Calu3 (cell line): ENCODE measurements at regions not wholly inside any gene's neighbourhood (a gene's known extent, or its start where the extent isn't known, plus 50 kb on each side); places are given as distances from the start of the nearest gene placed in this dataset.

ENCODE experiments used
- BruUV-seq: library from RNA; stranded (reverse); fragments of 400-500 nt; replicated peaks from 2 replicates; lab custom pipeline; 2021; lab: Mats Ljungman, UMichigan
- CTCF ChIA-PET: fragments of 300-600 bp; sonication (Branson Sonifier 250); formaldehyde crosslinking; loops from one replicate; lab custom pipeline; 2022; ENCODE audit warnings: antibody characterized with exemption; lab: Charles Lee
- DNase-seq: peaks from one replicate; pipeline ENCODE4 v3.0.0; 2022
- H3K27ac Mint-ChIP-seq: one replicate; pipeline ENCODE4 v1.8.0; 2022; ENCODE audit warnings: mixed read lengths; ENCODE audit not compliant: unreplicated experiment
- H3K27me3 Mint-ChIP-seq: one replicate; pipeline ENCODE4 v1.8.0; 2022; ENCODE audit warnings: mixed read lengths; ENCODE audit not compliant: unreplicated experiment
- H3K36me3 Mint-ChIP-seq: one replicate; pipeline ENCODE4 v1.8.0; 2022; ENCODE audit warnings: mild to moderate bottlenecking, moderate library complexity, mixed read lengths; ENCODE audit not compliant: insufficient read depth, unreplicated experiment
- H3K4me1 Mint-ChIP-seq: one replicate; pipeline ENCODE4 v1.8.0; 2022; ENCODE audit warnings: mild to moderate bottlenecking, low read depth, mixed read lengths; ENCODE audit not compliant: unreplicated experiment
- H3K4me3 Mint-ChIP-seq: one replicate; pipeline ENCODE4 v1.8.0; 2022; ENCODE audit warnings: mild to moderate bottlenecking, low read depth, moderate library complexity, mixed read lengths; ENCODE audit not compliant: unreplicated experiment
- H3K9me3 Mint-ChIP-seq: one replicate; pipeline ENCODE4 v1.8.0; 2022; ENCODE audit warnings: low read depth, mixed read lengths; ENCODE audit not compliant: unreplicated experiment
- CTCF ChIP-seq: fragments of 200-600 bp; IDR thresholded peaks from one replicate; pipeline ENCODE4 v1.8.0; 2022; ENCODE audit warnings: antibody characterized with exemption; ENCODE audit not compliant: unreplicated experiment
- intact Hi-C: fragments of 100-400 bp; cut with micrococcal nuclease; formaldehyde crosslinking; loops from one replicate; pipeline ENCODE4 v1.10.0; 2022; ENCODE audit not compliant: unreplicated experiment

GRCh38 chr5:158414333-158414762 is 555.4 kb upstream of the CLINT1 start:
- no peak for TF ChIP-seq CTCF
- DNase-seq: no peak
- no peaks in the 10 kb centered on the region for H3K4me1 Mint-ChIP-seq
- no peak overlapping the region for H3K27ac Mint-ChIP-seq
- no peak overlapping the region for H3K4me3 Mint-ChIP-seq
- intact Hi-C loops: no loop called here
- H3K36me3 Mint-ChIP-seq: no peaks in the 10 kb centered on the region
- no peaks in the 10 kb centered on the region for H3K27me3 Mint-ChIP-seq
- peaks cover 7% of the 10 kb centered on the region for H3K9me3 Mint-ChIP-seq
- no TSS peak for BruUV-seq
- CTCF ChIA-PET: no interaction called here

- CTCF ChIA-PET: no interaction called here
- H3K36me3 Mint-ChIP-seq: no peaks in the 10 kb centered on the region
- peaks cover 6% of the 10 kb centered on the region for H3K9me3 Mint-ChIP-seq
- no peak for DNase-seq
- H3K4me1 Mint-ChIP-seq: no peaks in the 10 kb centered on the region
- BruUV-seq: no TSS peak
- no peaks in the 10 kb centered on the region for H3K27me3 Mint-ChIP-seq
- H3K4me3 Mint-ChIP-seq: no peak overlapping the region
- no peak for TF ChIP-seq CTCF
- no peak overlapping the region for H3K27ac Mint-ChIP-seq
- intact Hi-C loops: no loop called here
These were observed 554.3 kb upstream of the CLINT1 start for GRCh38 chr5:158413122-158413680.

GRCh38 chr5:158410976-158411375 is 552.0 kb upstream of the CLINT1 start:
- CTCF ChIA-PET: no interaction called here
- no TSS peak for BruUV-seq
- Mint-ChIP-seq H3K27ac (no peak overlapping the region), H3K4me3 (no peak overlapping the region), H3K4me1 (no peaks in the 10 kb centered on the region), H3K36me3 (no peaks in the 10 kb centered on the region), H3K27me3 (no peaks in the 10 kb centered on the region), H3K9me3 (peaks cover 5% of the 10 kb centered on the region)
- intact Hi-C loops: no loop called here
- no peak for TF ChIP-seq CTCF
- DNase-seq: no peak

GRCh38 chr5:158409507-158409906 is 550.6 kb upstream of the CLINT1 start:
- H3K36me3 Mint-ChIP-seq: no peaks in the 10 kb centered on the region
- no peak for DNase-seq
- H3K27me3 Mint-ChIP-seq: no peaks in the 10 kb centered on the region
- no TSS peak for BruUV-seq
- no peak overlapping the region for H3K4me3 Mint-ChIP-seq
- CTCF ChIA-PET: interaction anchor here (0.5 kb wide), 1 partner anchor 44 kb away, joined by 3 read pairs; no protein-coding TSS in a partner anchor
- intact Hi-C loops: no loop called here
- no peaks in the 10 kb centered on the region for H3K4me1 Mint-ChIP-seq
- TF ChIP-seq CTCF: no peak
- no peak overlapping the region for H3K27ac Mint-ChIP-seq
- peaks cover 6% of the 10 kb centered on the region for H3K9me3 Mint-ChIP-seq
